ENCODE measurements at regions not wholly inside any gene's neighbourhood (a gene's known extent, or its start where the extent isn't known, plus 50 kb on each side); places are given as distances from the start of the nearest gene placed in this dataset.

DNA sequence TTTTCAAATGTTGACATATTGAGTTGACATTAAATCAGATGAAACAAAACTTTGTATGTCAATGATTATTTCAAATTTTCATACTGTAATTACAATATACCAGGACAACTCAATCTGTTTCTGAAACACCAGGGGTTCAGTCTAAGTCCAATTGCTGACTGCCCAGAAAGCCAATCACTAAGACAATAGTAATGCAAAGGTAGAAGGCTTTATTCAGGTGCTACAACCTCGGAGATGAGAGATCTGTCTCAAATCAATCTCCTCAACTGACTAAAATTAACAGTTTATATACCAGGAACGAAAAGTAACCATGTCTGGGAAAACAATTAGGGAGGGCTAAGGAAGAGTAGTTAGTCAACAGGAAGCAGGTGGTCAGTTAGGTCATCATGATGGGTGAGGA lies 1400.4 kb downstream of the SUCLG1 start:
- no peak for TF ChIP-seq GATA2 (IDR thresholded peaks at IDR 0.05; ENCODE audit: low read depth, low read length)
- TF ChIP-seq GATA3 (IDR thresholded peaks at IDR 0.05; ENCODE audit: low read depth, low read length): no peak

All from SH-SY5Y (cell line).